HFFc6 (cell line): ENCODE measurements at regions not wholly inside any gene's neighbourhood (a gene's known extent, or its start where the extent isn't known, plus 50 kb on each side); places are given as distances from the start of the nearest gene placed in this dataset.

Source experiments
- DNase-seq: peaks from one replicate; pipeline ENCODE4 v3.0.0-alpha.2; 2018
- H3K27ac Mint-ChIP-seq: 2 replicates; pipeline ENCODE4 v1.8.0; 2020; ENCODE audit warnings: mild to moderate bottlenecking, mixed read lengths
- H3K27me3 Mint-ChIP-seq: 2 replicates; pipeline ENCODE4 v1.8.0; 2021; ENCODE audit warnings: mild to moderate bottlenecking, moderate library complexity, mixed read lengths; ENCODE audit not compliant: insufficient read depth
- H3K36me3 Mint-ChIP-seq: 2 replicates; pipeline ENCODE4 v1.8.0; 2021; ENCODE audit warnings: low read depth, mixed read lengths
- H3K4me1 Mint-ChIP-seq: 2 replicates; pipeline ENCODE4 v1.8.0; 2020; ENCODE audit warnings: low read depth, mixed read lengths
- H3K4me3 Mint-ChIP-seq: 2 replicates; pipeline ENCODE4 v1.8.0; 2020; ENCODE audit warnings: mild to moderate bottlenecking, moderate library complexity, mixed read lengths
- H3K9me3 Mint-ChIP-seq: 2 replicates; pipeline ENCODE4 v1.8.0; 2020; ENCODE audit warnings: mild to moderate bottlenecking, mixed read lengths
- CTCF ChIP-seq: fragments of 200-600 bp; sonication (generic); IDR thresholded peaks from 2 replicates; pipeline ENCODE4 v1.5.0; 2021; ENCODE audit warnings: antibody characterized with exemption, mild to moderate bottlenecking

DNA sequence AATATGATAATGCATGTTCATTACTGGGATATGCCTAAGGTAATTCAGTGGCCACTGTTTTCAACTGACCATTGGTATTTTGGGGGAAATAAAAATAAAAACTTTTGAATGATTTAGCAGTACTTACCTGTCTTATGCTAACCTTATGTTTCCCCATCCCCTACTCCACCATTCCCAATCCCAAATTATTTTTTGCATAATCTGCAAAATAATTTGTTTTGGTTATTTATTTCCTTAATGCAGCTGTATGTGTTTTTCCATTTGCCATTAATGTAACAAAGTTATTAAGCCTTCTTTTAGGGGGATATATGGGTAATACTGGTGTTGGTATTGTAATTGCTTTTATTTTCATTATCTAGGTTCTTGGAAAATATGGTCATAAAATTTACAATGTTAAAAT lies 213.9 kb upstream of the GULP1 start:
- peaks cover 19% of the 10 kb centered on the region for H3K9me3 Mint-ChIP-seq
- peaks cover 9% of the 10 kb centered on the region for H3K27me3 Mint-ChIP-seq
- TF ChIP-seq CTCF, result no peak
- H3K27ac Mint-ChIP-seq, result no peak overlapping the region
- peaks cover 14% of the 10 kb centered on the region for H3K36me3 Mint-ChIP-seq
- no peak overlapping the region for H3K4me3 Mint-ChIP-seq
- peaks cover 16% of the 10 kb centered on the region for H3K4me1 Mint-ChIP-seq
- DNase-seq, result no peak

DNA sequence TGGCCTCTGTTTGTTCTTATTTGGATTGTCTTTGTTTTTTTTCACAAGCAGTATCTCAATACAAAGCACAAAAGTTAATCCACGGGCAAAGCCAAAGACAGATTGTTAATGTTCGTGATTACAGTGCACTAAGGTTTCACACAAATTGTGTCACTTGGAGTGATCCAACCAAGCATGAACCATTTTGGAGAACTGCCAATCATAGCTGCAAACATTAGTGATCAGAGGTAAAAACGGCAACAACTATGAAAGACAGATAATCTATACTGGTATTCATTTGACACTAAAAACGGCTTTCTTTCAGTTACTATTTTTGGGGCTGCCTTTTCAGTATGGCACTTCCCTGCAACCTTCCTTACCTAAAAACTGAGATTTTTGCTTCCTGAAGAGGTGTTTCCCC lies 213.1 kb upstream of the GULP1 start:
- Mint-ChIP-seq H3K9me3 (peaks cover 11% of the 10 kb centered on the region), H3K4me3 (no peak overlapping the region), H3K27ac (0 out of 2 replicates have a peak overlapping the region, but pooled peaks have one; percentile 36), H3K36me3 (peaks cover 7% of the 10 kb centered on the region), H3K4me1 (peaks cover 16% of the 10 kb centered on the region), H3K27me3 (peaks cover 7% of the 10 kb centered on the region)
- no peak for DNase-seq
- no peak for TF ChIP-seq CTCF

DNA sequence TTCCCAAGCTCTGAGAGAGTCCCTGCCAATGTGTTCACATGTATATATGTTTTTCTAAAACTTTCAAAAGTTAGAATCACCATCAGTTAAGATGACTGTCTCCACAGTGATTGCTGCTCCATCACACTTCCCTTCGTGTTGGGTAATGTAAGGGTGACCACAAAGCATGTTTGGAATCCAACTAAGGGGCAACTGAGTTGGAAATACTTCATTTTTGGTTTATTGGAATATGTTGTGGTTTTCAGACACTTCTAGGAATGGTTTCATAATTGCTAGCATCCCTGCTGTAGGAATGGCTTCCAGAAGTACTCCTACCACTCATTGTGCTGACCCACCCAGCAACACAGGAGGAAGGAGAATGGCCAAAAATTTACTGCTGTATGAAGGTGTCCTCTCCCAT lies 212.5 kb upstream of the GULP1 start:
- Mint-ChIP-seq H3K36me3 (peaks cover under 1% of the 10 kb centered on the region; the same call in 1 of the 2 replicates), H3K9me3 (peaks cover 5% of the 10 kb centered on the region), H3K27me3 (peaks cover 5% of the 10 kb centered on the region), H3K4me1 (peaks cover 16% of the 10 kb centered on the region), H3K4me3 (peak overlapping the region; percentile 24), H3K27ac (0 out of 2 replicates have a peak overlapping the region, but pooled peaks have one; percentile 36)
- DNase-seq, result peak; percentile 84
- TF ChIP-seq CTCF, result no peak

DNA sequence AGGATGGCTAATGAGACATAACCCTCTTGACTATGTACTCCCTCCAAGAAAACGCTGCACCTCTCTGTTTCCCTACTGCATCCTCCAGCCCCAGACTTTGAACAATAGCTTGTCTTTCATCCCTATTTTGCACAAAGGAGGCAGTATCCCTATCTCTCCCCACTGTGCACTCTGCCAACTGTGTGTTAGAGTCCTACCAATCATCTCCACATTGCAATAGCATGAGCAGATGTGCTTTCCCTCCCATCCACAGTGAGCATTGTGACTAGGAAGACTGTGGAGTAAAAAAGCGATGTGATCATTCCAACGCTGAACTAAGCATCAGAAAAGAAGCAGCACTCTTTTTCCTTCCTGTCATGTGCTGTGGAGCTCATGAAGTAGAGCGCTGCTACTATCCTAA lies 206.3 kb upstream of the GULP1 start:
- H3K36me3 Mint-ChIP-seq, result no peaks in the 10 kb centered on the region; the same call in 1 of the 2 replicates
- TF ChIP-seq CTCF, result no peak
- no peaks in the 10 kb centered on the region for H3K4me1 Mint-ChIP-seq
- no peak overlapping the region for H3K4me3 Mint-ChIP-seq
- no peak overlapping the region for H3K27ac Mint-ChIP-seq
- H3K9me3 Mint-ChIP-seq, result peaks cover 3% of the 10 kb centered on the region; the same call in 1 of the 2 replicates
- no peak for DNase-seq
- peaks cover 2% of the 10 kb centered on the region; the same call in 1 of the 2 replicates for H3K27me3 Mint-ChIP-seq

DNA sequence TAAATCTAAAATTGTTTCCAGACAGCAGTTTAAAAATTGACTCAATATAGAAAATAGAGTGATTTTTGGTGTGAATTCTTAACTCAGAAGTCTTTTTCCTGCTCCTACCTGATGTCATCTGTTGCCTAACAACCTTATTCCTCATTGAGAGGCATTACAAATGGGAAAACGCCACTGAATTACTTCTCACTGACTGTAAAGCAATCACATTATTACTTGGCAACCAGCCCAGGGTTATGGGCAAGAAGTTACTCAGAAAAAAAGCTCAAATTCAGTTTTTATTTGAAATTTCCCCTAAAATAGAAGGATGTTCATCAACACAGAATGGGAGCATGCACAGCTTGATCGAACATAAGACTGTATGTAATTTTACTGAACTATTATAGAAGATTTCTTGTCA lies 201.8 kb upstream of the GULP1 start:
- no peak for TF ChIP-seq CTCF
- DNase-seq, result peak; percentile 10
- no peak overlapping the region for H3K27ac Mint-ChIP-seq
- no peak overlapping the region for H3K4me3 Mint-ChIP-seq
- no peaks in the 10 kb centered on the region for H3K27me3 Mint-ChIP-seq
- H3K36me3 Mint-ChIP-seq, result no peaks in the 10 kb centered on the region; the same call in 1 of the 2 replicates
- no peaks in the 10 kb centered on the region; the same call in 1 of the 2 replicates for H3K4me1 Mint-ChIP-seq
- peaks cover 3% of the 10 kb centered on the region; the same call in 1 of the 2 replicates for H3K9me3 Mint-ChIP-seq
